Kidney (tissue), 13 donors: ENCODE measurements at regions not wholly inside any gene's neighbourhood (a gene's known extent, or its start where the extent isn't known, plus 50 kb on each side); places are given as distances from the start of the nearest gene placed in this dataset.
A peak's percentile ranks its signal among the peaks of the same experiment; 100 is the strongest.

ENCODE experiments used
- DNase-seq, 5 donors: peaks; one replicate each; pipeline ENCODE4 v3.0.0-alpha.2; 2013 to 2020
- FAIRE-seq: peaks from 2 replicates; lab custom pipeline; 2012; peaks lifted over from hg19 to GRCh38; lab: Jason Lieb, UNC
- H3K27ac ChIP-seq, 2 donors: one replicate each; pipeline ENCODE4 v1.7.0; 2013; ENCODE audit warnings: low read depth in 2 of 2, low read length in 2 of 2, inconsistent platforms in 1 of 2
- H3K27me3 ChIP-seq: one replicate; pipeline ENCODE4 v1.7.1; 2013; ENCODE audit warnings: low read length, inconsistent platforms; ENCODE audit not compliant: control insufficient read depth, insufficient read depth
- H3K36me3 ChIP-seq, 3 donors: one replicate each; pipeline versions ENCODE4 v1.7.0 to v1.7.1; 2013; ENCODE audit warnings: low read length in 3 of 3, control low read depth in 1 of 3, inconsistent platforms in 1 of 3; ENCODE audit not compliant: insufficient read depth in 3 of 3, control insufficient read depth in 2 of 3
- H3K4me1 ChIP-seq, 3 donors: one replicate each; pipeline versions ENCODE4 v1.7.0 to v1.7.1; 2013; ENCODE audit warnings: low read length in 3 of 3, inconsistent platforms in 1 of 3, low read depth in 1 of 3; ENCODE audit not compliant: control insufficient read depth in 2 of 3, insufficient read depth in 2 of 3
- H3K4me3 ChIP-seq, 3 donors: one replicate each; pipeline versions ENCODE4 v1.7.0 to v1.8.1; 2013; ENCODE audit warnings: low read length in 3 of 3, control low read depth in 1 of 3, inconsistent platforms in 1 of 3
- H3K9ac ChIP-seq, 3 donors: one replicate each; pipeline versions ENCODE4 v1.7.0 to v1.7.1; 2013; ENCODE audit warnings: low read length in 3 of 3, control low read depth in 1 of 3, inconsistent platforms in 1 of 3
- H3K9me3 ChIP-seq, 3 donors: one replicate each; pipeline versions ENCODE4 v1.7.0 to v1.7.1; 2013; ENCODE audit warnings: low read length in 3 of 3, control low read depth in 1 of 3, inconsistent platforms in 1 of 3; ENCODE audit not compliant: control insufficient read depth in 2 of 3, insufficient read depth in 1 of 3
- CTCF ChIP-seq: IDR thresholded peaks from 3 replicates; pipeline ENCODE4 v1.5.1; 2012; ENCODE audit warnings: mild to moderate bottlenecking, moderate library complexity, borderline replicate concordance; ENCODE audit not compliant: insufficient read depth; ENCODE audit errors: extremely low read depth
- intact Hi-C: fragments of 100-400 bp; cut with DNase I; formaldehyde crosslinking; loops from one replicate; pipeline ENCODE4 v1.11.1; 2022
- donor health status: control.
- donor health status: control.
- donor health status: control.
- donor health status: control.
- donor health status: control.
- donor health status: DM: yes; HTN: yes; CAD: no.
- donor health status: Normal renal cell carcinoma (clear cell type).

GRCh38 chr9:74282526-74283253, 214.4 kb upstream of the RORB start:
- H3K27ac ChIP-seq: no peak overlapping the region
- no peaks in the 10 kb centered on the region for H3K9me3 ChIP-seq
- no peaks in the 10 kb centered on the region for H3K27me3 ChIP-seq
- no peak for TF ChIP-seq CTCF
- intact Hi-C loops: no loop called here
- H3K4me3 ChIP-seq: no peak overlapping the region
- H3K9ac ChIP-seq: no peak overlapping the region
- H3K36me3 ChIP-seq: no peaks in the 10 kb centered on the region
- H3K4me1 ChIP-seq: no peaks in the 10 kb centered on the region
- FAIRE-seq: no peak
- no peak for DNase-seq

- no peaks in the 10 kb centered on the region for H3K36me3 ChIP-seq
- no peak overlapping the region for H3K4me3 ChIP-seq
- no peak for TF ChIP-seq CTCF
- no peak overlapping the region for H3K9ac ChIP-seq
- no peak overlapping the region for H3K27ac ChIP-seq
- intact Hi-C loops: no loop called here
- no peaks in the 10 kb centered on the region for H3K27me3 ChIP-seq
- FAIRE-seq (no peak), DNase-seq (peak in 1 of 5 donors; percentile 2)
- H3K9me3 ChIP-seq: no peaks in the 10 kb centered on the region
- H3K4me1 ChIP-seq: no peaks in the 10 kb centered on the region
Measured at GRCh38 chr9:74284581-74285450, 212.3 kb upstream of the RORB start.

- Histone ChIP-seq H3K27me3 (no peaks in the 10 kb centered on the region), H3K36me3 (no peaks in the 10 kb centered on the region), H3K27ac (no peak overlapping the region), H3K4me1 (no peaks in the 10 kb centered on the region), H3K9me3 (no peaks in the 10 kb centered on the region), H3K9ac (no peak overlapping the region), H3K4me3 (no peak overlapping the region)
- FAIRE-seq (no peak), DNase-seq (no peak)
- no peak for TF ChIP-seq CTCF
- intact Hi-C loops: no loop called here
Measured at GRCh38 chr9:74293479-74293878, 203.7 kb upstream of the RORB start.
